ENCODE measurements at regions not wholly inside any gene's neighbourhood (a gene's known extent, or its start where the extent isn't known, plus 50 kb on each side); places are given as distances from the start of the nearest gene placed in this dataset.

DNA sequence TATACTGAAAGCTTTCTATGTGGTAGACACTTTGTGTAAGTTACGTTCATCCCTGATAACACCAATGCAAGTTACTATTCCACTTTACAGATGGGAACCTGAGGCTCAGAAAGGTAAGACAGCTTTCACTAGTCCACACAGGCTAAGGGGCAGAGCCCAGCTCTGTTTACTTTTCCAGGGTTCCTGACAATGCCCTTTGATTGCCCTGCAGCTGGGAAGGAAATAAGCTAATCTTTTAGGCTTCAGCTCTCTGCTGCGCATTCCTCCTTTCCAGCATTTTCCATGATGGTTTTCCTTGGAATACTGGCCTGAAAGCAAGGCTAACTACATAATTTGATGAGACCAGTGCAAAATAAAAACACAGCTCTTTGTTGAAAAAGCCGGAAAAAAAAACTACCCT, 185.7 kb upstream of the BTG1 start:
- TF ChIP-seq CTCF (conservative IDR thresholded peaks at IDR 0.05) (no peak), ZFX (IDR thresholded peaks at IDR 0.05) (no peak)
